ENCODE measurements at regions not wholly inside any gene's neighbourhood (a gene's known extent, or its start where the extent isn't known, plus 50 kb on each side); places are given as distances from the start of the nearest gene placed in this dataset.

DNA sequence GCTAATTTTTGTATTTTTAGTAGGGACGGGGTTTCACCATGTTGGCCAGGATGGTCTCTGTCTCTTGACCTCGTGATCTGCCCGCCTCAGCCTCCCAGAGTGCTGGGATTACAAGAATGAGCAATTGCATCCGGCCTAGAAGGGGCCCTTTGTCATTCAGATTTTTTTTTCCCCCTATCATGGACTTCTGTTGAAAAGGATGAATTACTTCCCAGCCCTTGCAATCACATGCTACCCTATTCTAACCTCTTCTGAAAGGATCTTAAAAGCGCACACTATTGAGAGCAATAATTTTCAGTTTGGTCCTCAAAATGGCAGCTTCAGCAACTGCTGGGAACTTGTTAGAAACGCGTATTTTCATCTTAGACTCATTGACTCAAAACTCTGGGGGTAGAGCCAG is 575.6 kb upstream of the KIRREL3 start:
- no peak for DNase-seq
- Histone ChIP-seq H3K9me3 (peaks cover 0 to 3% (median 0%) of the 10 kb centered on the region in 3 donors), H3K36me3 (no peaks in the 10 kb centered on the region), H3K4me3 (no peak overlapping the region), H3K27ac (no peak overlapping the region), H3K4me1 (no peaks in the 10 kb centered on the region), H3K27me3 (no peaks in the 10 kb centered on the region)
- 74 to 91% methylated on average over 7 of the region's 7 CpGs for WGBS, 2 donors
- TF ChIP-seq CTCF (IDR thresholded peaks at IDR 0.05) (no peak), POLR2A (IDR thresholded peaks at IDR 0.05) (no peak)
- intact Hi-C loops (cut with DNase I): no loop called here

DNA sequence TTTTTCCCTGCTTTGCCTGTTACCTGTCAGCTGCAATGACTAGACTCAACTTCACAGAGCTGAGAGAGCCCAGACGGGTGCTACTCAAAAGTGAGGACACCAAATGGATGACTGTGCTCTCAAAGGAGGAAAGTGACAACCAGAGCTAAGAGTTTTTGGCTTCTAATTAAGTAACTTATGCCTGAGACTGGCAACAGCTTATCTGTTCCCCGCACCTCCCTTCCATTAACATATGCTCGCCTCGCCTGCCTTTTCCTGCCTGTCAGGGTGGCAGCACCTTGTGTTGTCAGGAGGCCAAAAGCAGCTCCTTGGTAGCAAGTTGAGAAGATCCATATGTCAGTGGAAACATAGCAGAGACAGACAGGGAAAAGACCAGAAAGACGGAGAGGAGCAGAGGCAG is 573.9 kb upstream of the KIRREL3 start:
- Histone ChIP-seq H3K9me3 (peaks cover 0 to 3% (median 0%) of the 10 kb centered on the region in 3 donors), H3K27ac (no peak overlapping the region), H3K36me3 (no peaks in the 10 kb centered on the region), H3K4me3 (no peak overlapping the region), H3K4me1 (no peaks in the 10 kb centered on the region), H3K27me3 (no peaks in the 10 kb centered on the region)
- intact Hi-C loops (cut with DNase I): no loop called here
- 43 to 61% methylated on average over 5 of the region's 5 CpGs for WGBS, 2 donors
- no peak for DNase-seq
- TF ChIP-seq CTCF (IDR thresholded peaks at IDR 0.05): no peak
- no peak for TF ChIP-seq POLR2A (IDR thresholded peaks at IDR 0.05)

DNA sequence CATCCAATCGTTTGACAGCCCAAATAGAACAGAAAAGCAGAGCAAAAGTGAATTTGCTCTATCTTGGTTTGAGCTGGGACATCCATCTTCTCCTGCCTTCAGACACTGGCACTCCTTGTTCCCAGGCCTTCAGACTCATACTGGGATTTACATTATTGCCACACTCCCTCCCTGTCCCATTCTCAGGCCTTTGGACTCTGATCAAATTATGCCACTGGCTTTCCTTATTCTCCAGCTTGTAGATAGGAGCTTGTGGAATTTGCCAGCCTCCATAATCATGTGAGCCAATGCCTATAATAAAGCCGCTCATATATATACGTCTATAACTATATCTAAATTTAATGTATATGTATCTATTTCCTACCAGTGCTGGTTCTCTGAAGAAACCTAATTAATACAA is 568.3 kb upstream of the KIRREL3 start:
- Histone ChIP-seq H3K27me3 (no peaks in the 10 kb centered on the region), H3K9me3 (no peaks in the 10 kb centered on the region), H3K36me3 (no peaks in the 10 kb centered on the region), H3K27ac (no peak overlapping the region), H3K4me3 (no peak overlapping the region), H3K4me1 (no peaks in the 10 kb centered on the region)
- no peak for DNase-seq
- intact Hi-C loops (cut with DNase I): no loop called here
- 69 to 72% methylated on average over 3 of the region's 3 CpGs for WGBS, 2 donors
- TF ChIP-seq CTCF (IDR thresholded peaks at IDR 0.05) (no peak), POLR2A (IDR thresholded peaks at IDR 0.05) (no peak)

DNA sequence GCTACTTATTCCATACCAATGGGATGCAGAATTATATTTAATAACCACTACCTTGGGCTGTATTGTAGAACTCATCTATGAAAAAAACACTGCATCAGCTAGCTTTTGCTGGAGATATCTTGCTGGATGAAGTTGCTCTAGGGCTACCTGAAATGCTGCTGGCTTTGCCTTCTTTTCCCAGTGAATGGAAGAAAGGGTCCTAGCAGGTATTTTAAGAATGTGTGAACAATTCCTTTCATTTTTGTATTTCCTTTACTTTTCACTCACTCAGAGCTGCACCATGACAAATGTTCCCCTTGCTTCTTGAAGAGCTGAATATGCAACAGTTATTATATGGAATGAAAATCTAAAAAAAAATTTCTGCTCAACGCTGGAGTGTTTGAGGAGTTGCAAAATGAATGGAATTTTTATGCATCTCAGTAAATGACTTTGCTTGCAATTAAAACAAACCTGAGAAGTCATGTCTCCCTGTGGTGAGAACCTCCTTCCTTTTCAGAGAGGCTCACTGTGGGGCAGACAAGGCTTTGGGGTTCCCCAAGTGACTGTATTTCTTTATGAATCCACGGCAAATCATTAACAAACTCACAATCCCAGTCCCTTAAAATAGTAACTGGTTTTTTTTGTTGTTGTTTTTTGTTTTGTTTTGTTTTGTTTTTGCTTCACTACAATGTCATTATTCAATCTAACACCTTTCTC is 566.8 kb upstream of the KIRREL3 start:
- TF ChIP-seq CTCF (IDR thresholded peaks at IDR 0.05): no peak
- TF ChIP-seq POLR2A (IDR thresholded peaks at IDR 0.05): no peak
- Histone ChIP-seq H3K36me3 (no peaks in the 10 kb centered on the region), H3K27ac (no peak overlapping the region), H3K27me3 (no peaks in the 10 kb centered on the region), H3K9me3 (no peaks in the 10 kb centered on the region), H3K4me3 (no peak overlapping the region), H3K4me1 (no peaks in the 10 kb centered on the region)
- DNase-seq: no peak
- 34 to 56% methylated on average over 2 of the region's 2 CpGs for WGBS, 2 donors
- intact Hi-C loops (cut with DNase I): no loop called here

DNA sequence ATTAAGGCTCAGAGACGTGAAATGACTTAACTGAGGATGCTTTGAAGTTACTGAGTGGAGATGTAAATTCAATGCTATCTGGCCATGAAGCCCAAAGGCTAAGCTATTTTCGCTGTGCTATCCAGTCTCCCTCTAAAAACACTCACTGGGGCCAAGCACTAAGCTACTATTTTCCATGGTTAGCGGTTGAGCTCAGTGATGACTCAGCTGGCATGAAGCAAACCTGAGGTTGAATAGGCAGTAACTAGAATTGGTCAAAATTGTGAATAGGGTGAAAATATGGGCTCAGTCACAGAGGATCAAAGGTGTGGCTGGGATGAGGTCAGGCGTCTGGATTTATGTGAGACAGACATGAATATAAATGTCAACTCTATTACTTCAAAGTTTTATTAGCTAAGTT is 564.2 kb upstream of the KIRREL3 start:
- DNase-seq: no peak
- 72 to 74% methylated on average over 4 of the region's 4 CpGs for WGBS, 2 donors
- Histone ChIP-seq H3K36me3 (no peaks in the 10 kb centered on the region), H3K9me3 (no peaks in the 10 kb centered on the region), H3K4me1 (no peaks in the 10 kb centered on the region), H3K27ac (no peak overlapping the region), H3K4me3 (no peak overlapping the region), H3K27me3 (no peaks in the 10 kb centered on the region)
- TF ChIP-seq POLR2A (IDR thresholded peaks at IDR 0.05) (no peak), CTCF (IDR thresholded peaks at IDR 0.05) (no peak)
- intact Hi-C loops (cut with DNase I): no loop called here
